SH-SY5Y (cell line): ENCODE measurements at regions not wholly inside any gene's neighbourhood (a gene's known extent, or its start where the extent isn't known, plus 50 kb on each side); places are given as distances from the start of the nearest gene placed in this dataset.

Experiments
- GATA2 ChIP-seq: IDR thresholded peaks from 2 replicates; pipeline ENCODE4 v1.6.1; 2011; ENCODE audit warnings: mild to moderate bottlenecking, low read depth, low read length
- GATA3 ChIP-seq: IDR thresholded peaks from 2 replicates; pipeline ENCODE4 v1.6.1; 2011; ENCODE audit warnings: low read depth, mild to moderate bottlenecking, low read length, moderate library complexity

DNA sequence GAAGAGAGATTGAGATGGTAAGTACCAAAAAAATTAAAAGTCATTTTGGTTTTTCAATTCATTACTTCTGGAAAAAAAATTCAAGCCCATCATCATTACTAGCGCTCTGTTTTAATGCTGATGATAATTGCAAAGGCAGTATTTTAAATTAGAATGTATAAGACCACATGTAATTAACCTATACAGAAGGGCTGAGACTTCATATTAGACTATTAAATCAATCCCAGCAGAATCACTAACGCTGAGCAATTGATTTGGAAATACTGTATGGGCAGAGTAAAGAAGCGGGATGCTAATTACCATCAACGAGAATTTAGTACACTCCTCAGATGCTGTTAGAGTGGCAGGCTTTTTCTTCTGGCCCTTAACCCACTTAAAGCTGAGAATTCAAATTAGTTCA is 165.0 kb downstream of the SLC4A3 start:
- TF ChIP-seq GATA3 (no peak), GATA2 (no peak)
